ENCODE measurements at regions not wholly inside any gene's neighbourhood (a gene's known extent, or its start where the extent isn't known, plus 50 kb on each side); places are given as distances from the start of the nearest gene placed in this dataset.

GRCh38 chr9:82584349-82584863, 478.5 kb downstream of the RASEF start:
- no peak for DNase-seq (ENCODE audit: low read depth)

- DNase-seq (ENCODE audit: low read depth) = no peak
Observed at GRCh38 chr9:82586918-82587356, 476.0 kb downstream of the RASEF start.

- DNase-seq (ENCODE audit: low read depth) = no peak
Observed at GRCh38 chr9:82588301-82589180, 474.4 kb downstream of the RASEF start.

- no peak for DNase-seq (ENCODE audit: low read depth)
Observed at GRCh38 chr9:82590845-82591244, 472.1 kb downstream of the RASEF start.

GRCh38 chr9:82593501-82593900, 469.4 kb downstream of the RASEF start:
- DNase-seq (ENCODE audit: low read depth) = no peak

- no peak for DNase-seq (ENCODE audit: low read depth)
Observed at GRCh38 chr9:82597241-82598203, 465.4 kb downstream of the RASEF start.

- DNase-seq (ENCODE audit: low read depth) = no peak
Observed at GRCh38 chr9:82598241-82599039, 464.5 kb downstream of the RASEF start.

- no peak for DNase-seq (ENCODE audit: low read depth)
Observed at GRCh38 chr9:82599336-82599949, 463.5 kb downstream of the RASEF start.

- no peak for DNase-seq (ENCODE audit: low read depth)
Observed at GRCh38 chr9:82600536-82601292, 462.2 kb downstream of the RASEF start.

- DNase-seq (ENCODE audit: low read depth) = peak; percentile 38
Observed at GRCh38 chr9:82601293-82601771, 461.6 kb downstream of the RASEF start.

- DNase-seq (ENCODE audit: low read depth) = peak; percentile 9
Observed at GRCh38 chr9:82604947-82605656, 457.8 kb downstream of the RASEF start.

- no peak for DNase-seq (ENCODE audit: low read depth)
Observed at GRCh38 chr9:82605657-82606031, 457.3 kb downstream of the RASEF start.

- no peak for DNase-seq (ENCODE audit: low read depth)
Observed at GRCh38 chr9:82606071-82606470, 456.9 kb downstream of the RASEF start.

- DNase-seq (ENCODE audit: low read depth) = peak; percentile 62
Observed at GRCh38 chr9:82606492-82607382, 456.2 kb downstream of the RASEF start.

GRCh38 chr9:82608487-82608886, 454.5 kb downstream of the RASEF start:
- no peak for DNase-seq (ENCODE audit: low read depth)

GRCh38 chr9:82612942-82613341, 450.0 kb downstream of the RASEF start:
- no peak for DNase-seq (ENCODE audit: low read depth)

GRCh38 chr9:82613498-82613897, 449.4 kb downstream of the RASEF start:
- no peak for DNase-seq (ENCODE audit: low read depth)

GRCh38 chr9:82616545-82616944, 446.4 kb downstream of the RASEF start:
- no peak for DNase-seq (ENCODE audit: low read depth)

- no peak for DNase-seq (ENCODE audit: low read depth)
Observed at GRCh38 chr9:82621447-82621846, 441.5 kb downstream of the RASEF start.

Measured in fibroblast of gingiva (primary cell).